SKM-1 (cell line): ENCODE measurements at regions not wholly inside any gene's neighbourhood (a gene's known extent, or its start where the extent isn't known, plus 50 kb on each side); places are given as distances from the start of the nearest gene placed in this dataset.
"Not testable (repeated sequence)": the region's sequence is repeated elsewhere in the genome, so short reads cannot be mapped to it uniquely, and the experiment has no call there.

Experiments
- DNase-seq: peaks from one replicate; lab custom pipeline; 2025; ENCODE audit not compliant: unreplicated experiment; lab: John Stamatoyannopoulos, UW

- not testable (repeated sequence) for DNase-seq
Observed at GRCh38 chr15:85264614-85265190, 115.7 kb upstream of the AKAP13 start.

DNA sequence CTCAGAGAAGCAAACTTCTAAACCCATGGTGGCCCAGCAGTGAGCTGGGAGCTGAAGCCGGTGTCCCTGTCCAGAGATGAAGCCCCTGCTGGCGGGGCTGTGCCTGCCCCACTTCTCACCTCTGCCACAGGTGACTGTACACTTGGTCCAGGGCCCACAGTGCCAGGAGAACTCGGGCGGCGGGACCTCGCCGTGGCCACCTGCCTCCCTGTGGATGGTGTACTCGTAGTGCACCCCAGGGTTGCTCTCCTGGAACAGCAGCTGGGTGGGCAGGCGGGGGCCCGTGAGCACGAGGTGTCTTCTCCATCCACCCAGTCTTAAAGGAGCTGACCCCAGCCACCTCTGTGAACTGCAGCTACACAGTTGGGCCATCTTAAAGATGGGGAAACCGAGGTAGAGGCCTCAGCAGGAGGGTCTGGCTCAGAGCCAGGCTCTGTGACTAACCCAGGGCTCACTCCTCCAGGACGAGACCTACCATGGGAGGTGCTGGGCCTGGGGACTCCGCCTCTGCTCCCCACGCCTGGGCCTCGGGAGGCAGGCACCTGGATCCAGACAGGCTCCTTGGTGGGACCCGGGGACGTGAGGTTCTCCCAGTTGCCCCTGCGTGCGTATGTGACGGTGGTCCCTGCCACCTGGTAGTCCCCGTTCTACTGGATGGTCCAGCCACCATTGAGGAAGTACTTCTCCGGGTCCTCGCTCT, 113.1 kb upstream of the AKAP13 start:
- not testable (repeated sequence) for DNase-seq

GRCh38 chr15:85274315-85275050, 105.9 kb upstream of the AKAP13 start:
- DNase-seq, result no peak

- no peak for DNase-seq
Observed at GRCh38 chr15:85276508-85276907, 103.9 kb upstream of the AKAP13 start.

DNA sequence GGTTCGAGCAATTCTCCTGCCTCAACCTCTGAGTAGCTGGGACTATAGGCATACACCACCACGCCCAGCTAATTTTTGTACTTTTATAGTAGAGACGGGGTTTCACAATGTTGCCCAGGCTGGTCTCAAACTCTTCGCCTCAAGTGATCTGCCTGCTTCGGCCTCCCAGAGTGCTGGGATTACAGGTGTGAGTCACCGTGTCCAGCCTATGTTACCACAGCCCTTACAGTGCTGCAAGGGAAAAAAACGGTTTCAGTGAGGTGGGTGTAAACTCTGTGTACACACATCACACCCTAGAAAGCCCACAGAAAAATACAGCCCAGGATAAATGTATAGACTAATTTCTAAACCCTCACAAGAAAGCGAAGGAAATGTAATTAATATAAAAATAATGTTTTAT, 103.5 kb upstream of the AKAP13 start:
- DNase-seq, result no peak

- DNase-seq, result no peak
Observed at GRCh38 chr15:85277847-85278370, 102.5 kb upstream of the AKAP13 start.

- DNase-seq, result no peak
Observed at GRCh38 chr15:85280203-85280602, 100.2 kb upstream of the AKAP13 start.

GRCh38 chr15:85281293-85281882, 99.0 kb upstream of the AKAP13 start:
- no peak for DNase-seq

- no peak for DNase-seq
Observed at GRCh38 chr15:85282504-85283115, 97.8 kb upstream of the AKAP13 start.

GRCh38 chr15:85283815-85284214, 96.6 kb upstream of the AKAP13 start:
- DNase-seq, result not testable (repeated sequence)

DNA sequence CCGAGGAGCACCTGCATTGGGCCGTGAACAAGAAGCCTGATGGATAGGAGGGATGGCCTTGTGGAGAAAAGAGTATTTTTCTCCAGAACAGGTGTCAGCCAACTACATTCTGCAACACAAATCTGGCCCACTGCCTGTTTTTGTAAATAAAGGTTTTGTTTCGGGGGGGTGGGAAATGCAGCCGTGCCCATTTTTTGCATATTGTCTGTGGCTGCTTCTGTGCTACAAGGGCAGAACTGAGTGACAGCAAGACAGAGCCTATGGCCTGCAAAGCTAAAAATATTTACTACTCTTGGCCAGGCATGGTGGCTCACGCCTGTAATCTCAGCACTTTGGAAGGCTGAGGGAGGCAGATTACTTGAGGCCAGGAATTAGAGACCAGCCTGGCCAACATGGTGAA, 95.9 kb upstream of the AKAP13 start:
- no peak for DNase-seq

- no peak for DNase-seq
Observed at GRCh38 chr15:85289677-85290365, 90.6 kb upstream of the AKAP13 start.

- not testable (repeated sequence) for DNase-seq
Observed at GRCh38 chr15:85292583-85292982, 87.8 kb upstream of the AKAP13 start.

- DNase-seq, result peak; percentile 75
Observed at GRCh38 chr15:85296615-85297402, 83.6 kb upstream of the AKAP13 start.

DNA sequence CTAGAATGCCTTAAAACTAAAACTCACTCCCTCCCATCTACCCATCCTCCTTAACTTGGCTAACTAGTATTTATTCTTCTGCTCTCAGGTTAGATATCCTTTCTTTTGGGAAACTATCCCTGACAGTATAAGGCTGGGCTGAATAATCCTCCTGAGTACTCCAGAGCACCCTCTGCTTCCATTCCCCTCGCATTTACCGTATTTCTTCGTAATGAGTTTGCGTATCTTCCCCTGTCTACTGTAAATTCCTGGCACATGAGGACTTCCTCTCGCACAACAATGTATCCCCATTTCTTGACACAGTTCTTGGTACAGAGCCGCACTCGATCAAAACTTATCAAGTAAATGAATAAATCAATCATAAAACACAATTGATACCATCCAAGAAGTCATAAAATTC, 82.9 kb upstream of the AKAP13 start:
- DNase-seq, result no peak

- no peak for DNase-seq
Observed at GRCh38 chr15:85298366-85298765, 82.0 kb upstream of the AKAP13 start.

DNA sequence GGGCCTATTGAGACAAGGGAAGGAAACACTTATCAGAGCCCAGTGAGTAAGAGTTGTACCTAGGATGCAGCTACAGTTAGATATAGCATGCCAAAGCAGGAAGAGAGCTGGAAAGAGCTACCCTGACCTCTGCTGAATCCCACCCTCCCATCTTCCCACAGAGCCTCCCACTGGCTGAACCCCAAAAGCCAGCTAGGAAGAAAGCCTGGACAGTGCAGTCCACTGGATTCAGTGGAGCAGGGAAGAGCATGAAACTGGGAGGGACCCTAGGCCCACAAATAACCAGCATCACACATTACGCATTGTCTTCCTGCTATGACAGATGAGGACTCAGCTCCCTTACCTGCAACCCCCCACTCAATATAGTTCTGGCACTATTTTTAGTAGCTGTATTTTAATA, 81.5 kb upstream of the AKAP13 start:
- DNase-seq, result no peak

GRCh38 chr15:85302271-85302670, 78.1 kb upstream of the AKAP13 start:
- DNase-seq, result no peak

- DNase-seq, result no peak
Observed at GRCh38 chr15:85305050-85305449, 75.4 kb upstream of the AKAP13 start.
